Mesendoderm (in vitro differentiated cells): ENCODE measurements at regions not wholly inside any gene's neighbourhood (a gene's known extent, or its start where the extent isn't known, plus 50 kb on each side); places are given as distances from the start of the nearest gene placed in this dataset.
"Not testable (repeated sequence)": the region's sequence is repeated elsewhere in the genome, so short reads cannot be mapped to it uniquely, and the experiment has no call there.

Experiments used
- DNase-seq: peaks from one replicate; pipeline ENCODE4 v3.0.0; 2013
- H2AK5ac ChIP-seq: 2 replicates; pipeline ENCODE4 v1.6.1; 2013; ENCODE audit warnings: low read length, inconsistent platforms
- H2BK120ac ChIP-seq: 2 replicates; pipeline ENCODE4 v1.6.1; 2013; ENCODE audit warnings: low read depth, mild to moderate bottlenecking, low read length, moderate library complexity, mixed read lengths
- H2BK15ac ChIP-seq: replicated peaks from 2 replicates; pipeline ENCODE4 v1.6.1; 2013; ENCODE audit warnings: low read depth, mild to moderate bottlenecking, moderate library complexity
- H2BK5ac ChIP-seq: 2 replicates; pipeline ENCODE4 v1.6.1; 2013; ENCODE audit warnings: low read length, inconsistent platforms
- H3K18ac ChIP-seq: 2 replicates; pipeline ENCODE4 v1.6.1; 2013; ENCODE audit warnings: mild to moderate bottlenecking, low read length, mixed read lengths
- H3K23ac ChIP-seq: one replicate; pipeline ENCODE4 v1.6.1; 2013; ENCODE audit warnings: low read length
- H3K27ac ChIP-seq: 2 replicates; pipeline ENCODE4 v1.5.1; 2013; ENCODE audit warnings: low read depth, mild to moderate bottlenecking, inconsistent platforms, low read length, moderate library complexity
- H3K27me3 ChIP-seq: 2 replicates; pipeline ENCODE4 v1.6.1; 2013; ENCODE audit warnings: low read length, control low read depth, mild to moderate bottlenecking, inconsistent platforms; ENCODE audit not compliant: insufficient read depth, poor library complexity
- H3K36me3 ChIP-seq: 2 replicates; pipeline ENCODE4 v1.6.1; 2013; ENCODE audit warnings: low read length, inconsistent platforms; ENCODE audit not compliant: control insufficient read depth, insufficient read depth
- H3K4ac ChIP-seq: one replicate; pipeline ENCODE4 v1.6.1; 2013; ENCODE audit warnings: low read depth, mild to moderate bottlenecking, low read length, moderate library complexity
- H3K4me1 ChIP-seq: 2 replicates; pipeline ENCODE4 v1.6.1; 2013; ENCODE audit warnings: low read depth, low read length, inconsistent platforms; ENCODE audit not compliant: control insufficient read depth
- H3K4me2 ChIP-seq: 2 replicates; pipeline ENCODE4 v1.6.1; 2013; ENCODE audit warnings: low read length
- H3K4me3 ChIP-seq: 2 replicates; pipeline ENCODE4 v1.5.1; 2013; ENCODE audit warnings: mild to moderate bottlenecking, low read length
- H3K56ac ChIP-seq: one replicate; pipeline ENCODE4 v1.6.1; 2013; ENCODE audit warnings: low read length
- H3K79me1 ChIP-seq: 2 replicates; pipeline ENCODE4 v1.6.1; 2013; ENCODE audit warnings: low read length, inconsistent platforms
- H3K79me2 ChIP-seq: 2 replicates; pipeline ENCODE4 v1.6.1; 2013; ENCODE audit warnings: mild to moderate bottlenecking, low read length; ENCODE audit not compliant: control insufficient read depth, insufficient read depth
- H3K9ac ChIP-seq: 2 replicates; pipeline ENCODE4 v1.6.1; 2013; ENCODE audit warnings: low read length, inconsistent platforms
- H4K5ac ChIP-seq: one replicate; pipeline ENCODE4 v1.6.1; 2013; ENCODE audit warnings: low read length
- H4K8ac ChIP-seq: one replicate; pipeline ENCODE4 v1.6.1; 2013; ENCODE audit warnings: low read depth, mild to moderate bottlenecking, control low read depth, low read length, moderate library complexity
- WGBS: extraction: QIAGEN DNeasy Blood & Tissue Kit; methylation state at CpG from one replicate; pipeline ENCODE4 v1.1.7; 2013; ENCODE audit warnings: low lambda C conversion rate, missing lambda C conversion rate; ENCODE audit not compliant: insufficient coverage; ENCODE audit errors: extremely low coverage; 5-methylcytosine and 5-hydroxymethylcytosine counted together

DNA sequence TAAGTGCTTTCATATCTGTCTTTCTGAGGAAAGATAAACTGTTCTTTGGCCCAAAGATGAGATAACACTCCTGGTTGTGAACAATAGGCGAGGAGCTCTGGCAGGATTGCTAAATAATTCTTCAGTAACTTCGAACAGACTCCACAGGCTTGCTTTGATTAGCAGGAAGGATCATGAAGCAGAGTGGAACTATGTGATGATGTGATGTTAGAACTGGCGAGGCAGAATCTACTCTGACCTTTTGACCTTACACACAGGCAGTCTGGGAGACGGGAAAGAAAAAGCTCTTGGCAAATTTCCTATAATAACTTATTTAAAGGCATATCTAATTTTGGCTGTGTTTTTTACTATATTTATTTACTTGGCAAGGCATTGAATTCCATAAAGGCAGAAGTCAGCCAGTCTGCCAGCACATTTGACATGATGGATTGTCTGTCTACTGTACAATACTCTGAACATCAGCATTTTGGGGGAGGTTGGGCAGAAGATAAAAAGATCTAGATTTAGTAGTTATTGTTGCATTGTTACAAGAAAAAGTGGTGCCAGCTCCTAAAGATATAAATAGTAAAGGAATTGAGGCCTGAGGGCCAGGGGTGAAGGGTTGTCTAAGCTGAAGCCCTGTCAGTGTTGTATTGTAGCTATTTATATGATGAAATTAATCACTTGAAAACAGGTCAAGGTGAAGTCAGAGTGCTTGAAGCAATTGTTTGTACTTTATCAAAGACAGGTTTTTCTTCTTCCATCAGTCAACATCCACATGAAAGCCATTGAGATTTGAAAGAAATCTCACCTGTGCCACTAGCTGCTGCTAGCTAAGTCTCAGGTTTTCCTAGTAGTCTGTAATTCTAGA lies 708.8 kb downstream of the LTN1 start:
- H2BK120ac ChIP-seq, result no peak overlapping the region

DNA sequence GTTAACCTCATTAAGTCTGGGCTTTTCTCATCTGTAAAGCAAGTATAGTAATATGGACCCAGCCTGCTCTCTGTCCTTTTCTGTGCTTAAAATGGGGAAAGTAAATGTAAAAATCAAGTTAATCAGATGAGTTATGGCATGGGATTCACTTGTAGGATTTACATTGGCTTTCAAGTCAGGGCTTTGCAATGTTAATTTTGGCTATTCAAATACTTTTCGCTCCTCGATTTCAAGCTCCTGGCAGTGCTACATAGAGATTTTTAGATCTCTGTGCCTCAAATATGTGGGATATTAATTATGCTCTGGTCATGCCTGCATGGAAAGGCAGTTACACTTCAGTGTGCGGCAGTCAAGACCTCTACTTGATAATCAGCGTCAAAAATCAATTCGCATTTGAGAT lies 709.8 kb downstream of the LTN1 start:
- 100% methylated on average over 1 of the region's 5 CpGs for WGBS
- no peak overlapping the region for H4K8ac ChIP-seq
- H3K4me1 ChIP-seq, result peaks cover 5% of the 10 kb centered on the region

More for the DNA sequence above, 708.8 kb downstream of the LTN1 start:
- Histone ChIP-seq H3K4me2 (no peak overlapping the region), H3K18ac (peak overlapping the region; percentile 39), H3K36me3 (no peaks in the 10 kb centered on the region), H2AK5ac (no peak overlapping the region), H3K79me1 (no peaks in the 10 kb centered on the region), H3K27ac (no peak overlapping the region), H2BK15ac (no peak overlapping the region), H3K79me2 (no peaks in the 10 kb centered on the region), H3K23ac (no peak overlapping the region), H3K27me3 (no peaks in the 10 kb centered on the region), H4K8ac (no peak overlapping the region), H3K4me3 (no peak overlapping the region), H3K4me1 (peaks cover 5% of the 10 kb centered on the region), H3K56ac (no peak overlapping the region), H3K9ac (no peak overlapping the region), H3K4ac (no peak overlapping the region), H4K5ac (no peak overlapping the region), H2BK5ac (no peak overlapping the region)
- no CpG with 5 or more reads among the region's 4 CpGs for WGBS
- peak; percentile 84 for DNase-seq

DNA sequence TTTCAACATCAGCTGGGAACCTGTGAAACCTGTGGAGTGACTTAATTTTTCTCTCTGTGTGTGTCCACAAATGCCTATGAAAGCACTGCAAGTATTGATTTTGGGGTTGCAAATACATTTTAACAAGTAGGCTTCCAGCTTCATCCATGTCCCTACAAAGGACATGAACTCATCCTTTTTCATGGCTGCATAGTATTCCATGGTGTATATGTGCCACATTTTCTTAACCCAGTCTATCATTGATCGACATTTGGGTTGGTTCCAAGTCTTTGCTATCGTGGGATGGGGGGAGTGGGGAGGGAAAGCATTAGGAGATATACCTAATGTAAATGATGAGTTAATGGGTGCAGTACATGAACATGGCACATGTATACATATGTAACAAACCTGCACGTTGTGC lies 711.3 kb downstream of the LTN1 start:
- H4K8ac ChIP-seq, H3K4me3 ChIP-seq, DNase-seq, H3K27me3 ChIP-seq, H3K79me1 ChIP-seq, H2BK15ac ChIP-seq, H3K23ac ChIP-seq, H3K56ac ChIP-seq, H3K27ac ChIP-seq, H3K36me3 ChIP-seq, H4K5ac ChIP-seq, H3K4me2 ChIP-seq, H2BK5ac ChIP-seq, H3K18ac ChIP-seq, H3K9ac ChIP-seq, H3K79me2 ChIP-seq, H3K4ac ChIP-seq, H2AK5ac ChIP-seq, H3K4me1 ChIP-seq, H2BK120ac ChIP-seq: not testable (repeated sequence)
- WGBS, result no CpG with 5 or more reads among the region's 3 CpGs

More for the DNA sequence above, 709.8 kb downstream of the LTN1 start:
- H3K9ac ChIP-seq, result no peak overlapping the region
- peak overlapping the region; percentile 84 for H3K18ac ChIP-seq
- no peak overlapping the region for H2BK120ac ChIP-seq
- H3K27me3 ChIP-seq, result no peaks in the 10 kb centered on the region
- no peak overlapping the region for H3K4me2 ChIP-seq
- H4K5ac ChIP-seq, result no peak overlapping the region
- H3K79me1 ChIP-seq, result no peaks in the 10 kb centered on the region
- no peaks in the 10 kb centered on the region for H3K79me2 ChIP-seq
- H3K4me3 ChIP-seq, result no peak overlapping the region
- H3K36me3 ChIP-seq, result no peaks in the 10 kb centered on the region
- no peak overlapping the region for H3K23ac ChIP-seq
- H3K4ac ChIP-seq, result no peak overlapping the region
- H2BK5ac ChIP-seq, result no peak overlapping the region
- H2BK15ac ChIP-seq, result no peak overlapping the region
- no peak overlapping the region for H3K27ac ChIP-seq
- DNase-seq, result no peak
- H3K56ac ChIP-seq, result peak overlapping the region; percentile 47
- no peak overlapping the region for H2AK5ac ChIP-seq

DNA sequence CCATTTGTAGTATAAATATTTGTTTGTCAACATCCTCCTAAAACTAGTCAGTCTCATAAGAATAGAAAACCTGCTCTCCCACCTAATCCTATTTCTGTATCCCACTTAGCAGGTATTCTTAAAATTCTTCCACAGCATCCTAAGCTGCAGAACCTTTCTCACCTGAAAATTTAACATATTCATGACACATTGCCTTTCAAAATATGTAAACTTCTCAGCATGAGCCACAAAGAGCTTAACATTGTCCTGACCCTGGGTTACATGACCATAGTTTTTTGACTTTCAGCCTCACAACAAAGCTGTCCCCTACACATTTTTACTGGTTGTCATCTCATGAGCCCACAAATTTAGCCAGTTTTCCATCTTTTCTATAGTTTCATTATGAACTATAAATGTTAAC lies 712.1 kb downstream of the LTN1 start:
- no peak overlapping the region for H4K5ac ChIP-seq
- peak; percentile 61 for DNase-seq
- no peak overlapping the region for H3K27ac ChIP-seq
- H3K79me2 ChIP-seq, result no peaks in the 10 kb centered on the region
- H2AK5ac ChIP-seq, result no peak overlapping the region
- no peak overlapping the region for H3K23ac ChIP-seq
- H4K8ac ChIP-seq, result no peak overlapping the region
- H3K27me3 ChIP-seq, result no peaks in the 10 kb centered on the region
- H2BK5ac ChIP-seq, result no peak overlapping the region
- H3K36me3 ChIP-seq, result no peaks in the 10 kb centered on the region
- H3K56ac ChIP-seq, result no peak overlapping the region
- peaks cover 5% of the 10 kb centered on the region for H3K4me1 ChIP-seq
- H3K4me3 ChIP-seq, result no peak overlapping the region
- H3K79me1 ChIP-seq, result no peaks in the 10 kb centered on the region
- H3K18ac ChIP-seq, result no peak overlapping the region
- no peak overlapping the region for H3K9ac ChIP-seq
- H2BK15ac ChIP-seq, result no peak overlapping the region
- no peak overlapping the region for H3K4me2 ChIP-seq
- no peak overlapping the region for H3K4ac ChIP-seq
- H2BK120ac ChIP-seq, result no peak overlapping the region

DNA sequence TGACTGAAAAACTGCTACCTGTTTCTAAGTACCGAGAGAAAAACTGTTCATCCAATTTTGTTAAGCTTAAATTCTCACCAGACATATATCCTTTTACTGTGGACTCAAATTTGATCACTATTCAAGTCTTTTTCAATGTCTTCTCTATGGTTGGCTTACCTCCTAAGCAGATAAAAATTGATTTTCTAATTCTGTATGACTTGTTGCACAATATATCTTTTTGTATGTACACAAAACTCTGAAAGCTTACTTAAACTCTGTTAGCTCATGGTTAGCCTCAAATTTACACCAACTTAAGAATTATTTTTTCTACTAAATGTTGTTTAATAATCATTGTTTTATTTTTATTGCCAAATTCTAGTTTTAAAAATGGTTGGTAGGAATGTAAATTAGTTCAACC lies 715.4 kb downstream of the LTN1 start:
- WGBS, result no CpG with 5 or more reads among the region's 1 CpG
- H3K18ac ChIP-seq, result no peak overlapping the region

More for the DNA sequence above, 715.4 kb downstream of the LTN1 start:
- H2BK15ac ChIP-seq, result no peak overlapping the region
- H3K23ac ChIP-seq, result no peak overlapping the region
- no peak overlapping the region for H4K8ac ChIP-seq
- no peak overlapping the region for H3K4ac ChIP-seq
- H3K4me2 ChIP-seq, result no peak overlapping the region
- no peak overlapping the region for H3K27ac ChIP-seq
- no peaks in the 10 kb centered on the region for H3K36me3 ChIP-seq
- DNase-seq, result no peak
- no peak overlapping the region for H3K4me3 ChIP-seq
- no peak overlapping the region for H2BK120ac ChIP-seq
- no peak overlapping the region for H3K56ac ChIP-seq
- H3K79me2 ChIP-seq, result no peaks in the 10 kb centered on the region
- no peak overlapping the region for H2BK5ac ChIP-seq
- no peaks in the 10 kb centered on the region for H3K4me1 ChIP-seq
- no peak overlapping the region for H3K9ac ChIP-seq
- no peaks in the 10 kb centered on the region for H3K27me3 ChIP-seq
- no peaks in the 10 kb centered on the region for H3K79me1 ChIP-seq
- H2AK5ac ChIP-seq, result no peak overlapping the region
- H4K5ac ChIP-seq, result no peak overlapping the region
